H1 (cell line): ENCODE measurements at regions not wholly inside any gene's neighbourhood (a gene's known extent, or its start where the extent isn't known, plus 50 kb on each side); places are given as distances from the start of the nearest gene placed in this dataset.

Experiments used
- CHD7 ChIP-seq: fragments of 300-600 bp; sonication (generic); IDR thresholded peaks from 2 replicates; pipeline ENCODE4 v1.7.1; 2012; ENCODE audit warnings: low read length, moderate library complexity, mild to moderate bottlenecking, inconsistent platforms; ENCODE audit not compliant: insufficient replicate concordance
- CTCF ChIP-seq, 3 experiments: IDR thresholded peaks; 1 replicate in 2 of 3; 2 replicates in 1 of 3; pipeline versions ENCODE4 v1.5.1 to v1.6.1; 2011; ENCODE audit warnings: low read length in 3 of 3, mild to moderate bottlenecking in 3 of 3, inconsistent platforms in 2 of 3, low read depth in 1 of 3, moderate library complexity in 1 of 3; ENCODE audit not compliant: insufficient read depth in 1 of 3; ENCODE audit errors: control extremely low read depth in 1 of 3

GRCh38 chr21:28644762-28645161, 347.9 kb downstream of the LTN1 start (continued):
- no peak for TF ChIP-seq CHD7
- no peak for TF ChIP-seq CTCF (IDR thresholded peaks at IDR 0.05; ENCODE audit: control extremely low read depth in 1 of 3, insufficient read depth in 1 of 3, low read depth in 1 of 3, low read length in 3 of 3)
